ENCODE measurements at regions not wholly inside any gene's neighbourhood (a gene's known extent, or its start where the extent isn't known, plus 50 kb on each side); places are given as distances from the start of the nearest gene placed in this dataset.

GRCh38 chr9:84481231-84481630, 140.7 kb upstream of the SLC28A3 start:
- Histone ChIP-seq H3F3A (ENCODE audit: insufficient read depth, low read length) (no peaks in the 10 kb centered on the region), H3K4me1 (ENCODE audit: insufficient read depth, low read length, severe bottlenecking) (no peaks in the 10 kb centered on the region), H4K20me1 (ENCODE audit: insufficient read depth, low read length) (no peaks in the 10 kb centered on the region)

GRCh38 chr9:84481636-84482218, 141.2 kb upstream of the SLC28A3 start:
- Histone ChIP-seq H4K20me1 (ENCODE audit: insufficient read depth, low read length) (no peaks in the 10 kb centered on the region), H3K27ac (ENCODE audit: low read depth, low read length, poor library complexity, severe bottlenecking) (no peak overlapping the region)
- TF ChIP-seq CTCF (IDR thresholded peaks at IDR 0.05; ENCODE audit: low read length) = no peak
- no peak for TF ChIP-seq EZH2 (IDR thresholded peaks at IDR 0.05; ENCODE audit: borderline replicate concordance, low read length)

More at GRCh38 chr9:84481231-84481630, 140.7 kb upstream of the SLC28A3 start:
- Histone ChIP-seq H3K4me3 (ENCODE audit: low read depth, low read length, poor library complexity, severe bottlenecking) (no peak overlapping the region), H3K79me2 (ENCODE audit: insufficient read depth, low read length) (no peaks in the 10 kb centered on the region), H3K27ac (ENCODE audit: low read depth, low read length, poor library complexity, severe bottlenecking) (no peak overlapping the region), H3K27me3 (ENCODE audit: insufficient read depth, low read length) (no peaks in the 10 kb centered on the region), H3K36me3 (ENCODE audit: insufficient read depth, low read length) (no peaks in the 10 kb centered on the region), H2AFZ (ENCODE audit: low read length) (no peak overlapping the region), H3K9me2 (ENCODE audit: low read depth, low read length) (no peaks in the 10 kb centered on the region), H3K4me2 (ENCODE audit: low read length) (no peak overlapping the region), H3K9me3 (ENCODE audit: low read length) (no peaks in the 10 kb centered on the region), H3K9ac (ENCODE audit: low read length) (no peak overlapping the region)
- TF ChIP-seq EZH2 (IDR thresholded peaks at IDR 0.05; ENCODE audit: borderline replicate concordance, low read length) (no peak), CTCF (IDR thresholded peaks at IDR 0.05; ENCODE audit: low read length) (no peak)

GRCh38 chr9:84482607-84483006, 142.0 kb upstream of the SLC28A3 start:
- Histone ChIP-seq H3K9me2 (ENCODE audit: low read depth, low read length) (no peaks in the 10 kb centered on the region), H3K9ac (ENCODE audit: low read length) (no peak overlapping the region), H3K27ac (ENCODE audit: low read depth, low read length, poor library complexity, severe bottlenecking) (no peak overlapping the region), H3K4me3 (ENCODE audit: low read depth, low read length, poor library complexity, severe bottlenecking) (no peak overlapping the region), H3K79me2 (ENCODE audit: insufficient read depth, low read length) (no peaks in the 10 kb centered on the region), H2AFZ (ENCODE audit: low read length) (no peak overlapping the region), H3K27me3 (ENCODE audit: insufficient read depth, low read length) (no peaks in the 10 kb centered on the region), H3K4me1 (ENCODE audit: insufficient read depth, low read length, severe bottlenecking) (no peaks in the 10 kb centered on the region), H4K20me1 (ENCODE audit: insufficient read depth, low read length) (no peaks in the 10 kb centered on the region), H3K4me2 (ENCODE audit: low read length) (no peak overlapping the region), H3K9me3 (ENCODE audit: low read length) (no peaks in the 10 kb centered on the region), H3K36me3 (ENCODE audit: insufficient read depth, low read length) (no peaks in the 10 kb centered on the region), H3F3A (ENCODE audit: insufficient read depth, low read length) (no peaks in the 10 kb centered on the region)
- TF ChIP-seq CTCF (IDR thresholded peaks at IDR 0.05; ENCODE audit: low read length) = no peak
- no peak for TF ChIP-seq EZH2 (IDR thresholded peaks at IDR 0.05; ENCODE audit: borderline replicate concordance, low read length)

More at GRCh38 chr9:84481636-84482218, 141.2 kb upstream of the SLC28A3 start:
- Histone ChIP-seq H3K4me1 (ENCODE audit: insufficient read depth, low read length, severe bottlenecking) (no peaks in the 10 kb centered on the region), H3K9ac (ENCODE audit: low read length) (no peak overlapping the region), H3K9me3 (ENCODE audit: low read length) (no peaks in the 10 kb centered on the region), H3K79me2 (ENCODE audit: insufficient read depth, low read length) (no peaks in the 10 kb centered on the region), H3F3A (ENCODE audit: insufficient read depth, low read length) (no peaks in the 10 kb centered on the region), H3K4me2 (ENCODE audit: low read length) (no peak overlapping the region), H3K27me3 (ENCODE audit: insufficient read depth, low read length) (no peaks in the 10 kb centered on the region), H3K4me3 (ENCODE audit: low read depth, low read length, poor library complexity, severe bottlenecking) (no peak overlapping the region), H3K36me3 (ENCODE audit: insufficient read depth, low read length) (no peaks in the 10 kb centered on the region), H2AFZ (ENCODE audit: low read length) (no peak overlapping the region), H3K9me2 (ENCODE audit: low read depth, low read length) (no peaks in the 10 kb centered on the region)

Data from OCI-LY1 (cell line).